HG02763 (cell line): ENCODE measurements at regions not wholly inside any gene's neighbourhood (a gene's known extent, or its start where the extent isn't known, plus 50 kb on each side); places are given as distances from the start of the nearest gene placed in this dataset.

ENCODE experiments used
- ATAC-seq: cut with Tn5 transposase; IDR thresholded peaks from one replicate; pipeline ENCODE4 v1.9.1; 2021; ENCODE audit warnings: mild to moderate bottlenecking, moderate library complexity; ENCODE audit not compliant: unreplicated experiment

GRCh38 chr4:138894011-138894410, 121.6 kb upstream of the NOCT start:
- no peak for ATAC-seq

GRCh38 chr4:138892483-138893407, 122.8 kb upstream of the NOCT start:
- ATAC-seq: no peak

GRCh38 chr4:138891631-138892031, 124.0 kb upstream of the NOCT start:
- ATAC-seq: no peak

- no peak for ATAC-seq
These were observed 124.5 kb upstream of the NOCT start for GRCh38 chr4:138890891-138891570.

GRCh38 chr4:138889216-138889615, 126.4 kb upstream of the NOCT start:
- no peak for ATAC-seq

GRCh38 chr4:138887741-138888140, 127.8 kb upstream of the NOCT start:
- no peak for ATAC-seq

GRCh38 chr4:138887341-138887740, 128.2 kb upstream of the NOCT start:
- no peak for ATAC-seq

- no peak for ATAC-seq
These were observed 135.8 kb upstream of the NOCT start for GRCh38 chr4:138879757-138880156.

- no peak for ATAC-seq
These were observed 139.5 kb upstream of the NOCT start for GRCh38 chr4:138875891-138876608.

- no peak for ATAC-seq
These were observed 144.1 kb upstream of the NOCT start for GRCh38 chr4:138871555-138871875.

- peak; percentile 68 for ATAC-seq
These were observed 144.6 kb upstream of the NOCT start for GRCh38 chr4:138870737-138871554.

GRCh38 chr4:138869631-138870030, 145.9 kb upstream of the NOCT start:
- ATAC-seq: no peak

- no peak for ATAC-seq
These were observed 146.4 kb upstream of the NOCT start for GRCh38 chr4:138869165-138869564.

GRCh38 chr4:138868562-138868961, 147.0 kb upstream of the NOCT start:
- ATAC-seq: no peak

- ATAC-seq: no peak
These were observed 148.2 kb upstream of the NOCT start for GRCh38 chr4:138867404-138867803.

GRCh38 chr4:138866314-138866713, 149.3 kb upstream of the NOCT start:
- ATAC-seq: no peak

GRCh38 chr4:138865765-138866164, 149.8 kb upstream of the NOCT start:
- no peak for ATAC-seq

GRCh38 chr4:138864961-138865720, 150.4 kb upstream of the NOCT start:
- ATAC-seq: no peak

GRCh38 chr4:138863160-138863559, 152.4 kb upstream of the NOCT start:
- no peak for ATAC-seq

- ATAC-seq: no peak
These were observed 154.4 kb upstream of the NOCT start for GRCh38 chr4:138861135-138861534.
